ENCODE measurements at regions not wholly inside any gene's neighbourhood (a gene's known extent, or its start where the extent isn't known, plus 50 kb on each side); places are given as distances from the start of the nearest gene placed in this dataset.
A peak's percentile ranks its signal among the peaks of the same experiment; 100 is the strongest.

DNA sequence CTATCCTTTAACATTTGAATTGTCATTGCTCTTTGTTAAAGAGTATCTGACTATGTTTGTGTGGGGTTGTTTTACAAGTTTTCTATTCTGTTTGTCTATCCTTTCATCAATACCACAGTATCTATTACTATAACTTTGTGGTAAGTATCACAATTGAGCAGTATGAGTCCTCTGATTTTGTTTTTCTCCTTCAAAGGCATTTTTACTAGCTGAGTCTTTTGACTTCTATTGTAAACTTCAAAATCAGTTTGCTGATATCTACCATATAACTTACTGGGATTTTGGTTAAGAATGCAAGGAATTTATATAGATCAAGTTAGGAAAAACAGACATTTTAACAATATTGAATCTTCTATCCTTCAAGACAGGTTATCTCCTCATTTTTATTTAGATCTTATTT, 789.8 kb upstream of the PTPRD start:
- no peak for DNase-seq
- TF ChIP-seq CTCF (IDR thresholded peaks at IDR 0.05): no peak
- no peak for FAIRE-seq
- Histone ChIP-seq H3K27me3 (no peaks in the 10 kb centered on the region), H3K27ac (no peak overlapping the region), H3K4me3 (no peak overlapping the region), H3K36me3 (no peaks in the 10 kb centered on the region), H3K9me3 (peaks cover 0 to 3% (median 0%) of the 10 kb centered on the region in 4 donors), H3K4me1 (no peaks in the 10 kb centered on the region)
- ATAC-seq: no peak
- intact Hi-C loops (cut with DNase I): no loop called here

- Histone ChIP-seq H3K9me3 (no peaks in the 10 kb centered on the region), H3K4me3 (no peak overlapping the region), H3K27ac (no peak overlapping the region), H3K27me3 (no peaks in the 10 kb centered on the region), H3K36me3 (no peaks in the 10 kb centered on the region), H3K4me1 (no peaks in the 10 kb centered on the region)
- peak in 1 of 6 donors; percentile 38 for DNase-seq
- no peak for FAIRE-seq
- ATAC-seq: no peak
- 62 to 77% methylated on average over 4 of the region's 4 CpGs for WGBS, 2 donors
- intact Hi-C loops (cut with DNase I): no loop called here
- no peak for TF ChIP-seq CTCF (IDR thresholded peaks at IDR 0.05)
These were observed 801.4 kb upstream of the PTPRD start for GRCh38 chr9:11414241-11414640.

DNA sequence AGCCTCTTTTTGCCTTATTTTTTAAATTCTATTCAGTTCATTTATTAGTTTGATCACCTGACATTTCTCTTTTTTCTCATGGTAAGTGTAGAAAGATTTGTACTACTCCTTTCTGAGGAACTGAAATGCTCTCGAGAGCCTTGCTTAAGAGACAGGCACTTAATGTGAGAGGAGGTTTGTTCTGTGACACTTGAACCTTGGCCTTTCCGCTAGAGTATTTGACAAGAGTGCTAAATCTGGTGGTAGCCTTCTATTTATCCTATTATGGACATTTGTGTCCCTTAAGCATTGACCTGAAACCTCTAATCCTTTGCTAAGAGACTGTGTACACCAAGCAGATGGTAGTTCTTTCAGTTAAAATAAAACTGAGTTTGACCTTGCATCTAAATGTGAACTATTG, 805.0 kb upstream of the PTPRD start:
- Histone ChIP-seq H3K9me3 (no peaks in the 10 kb centered on the region), H3K27ac (no peak overlapping the region), H3K4me3 (no peak overlapping the region), H3K4me1 (no peaks in the 10 kb centered on the region), H3K36me3 (no peaks in the 10 kb centered on the region), H3K27me3 (no peaks in the 10 kb centered on the region)
- FAIRE-seq: no peak
- no peak for ATAC-seq
- TF ChIP-seq CTCF (IDR thresholded peaks at IDR 0.05): no peak
- WGBS, 2 donors: 25 to 29% methylated on average over 2 of the region's 2 CpGs
- intact Hi-C loops (cut with DNase I): no loop called here
- DNase-seq: no peak

DNA sequence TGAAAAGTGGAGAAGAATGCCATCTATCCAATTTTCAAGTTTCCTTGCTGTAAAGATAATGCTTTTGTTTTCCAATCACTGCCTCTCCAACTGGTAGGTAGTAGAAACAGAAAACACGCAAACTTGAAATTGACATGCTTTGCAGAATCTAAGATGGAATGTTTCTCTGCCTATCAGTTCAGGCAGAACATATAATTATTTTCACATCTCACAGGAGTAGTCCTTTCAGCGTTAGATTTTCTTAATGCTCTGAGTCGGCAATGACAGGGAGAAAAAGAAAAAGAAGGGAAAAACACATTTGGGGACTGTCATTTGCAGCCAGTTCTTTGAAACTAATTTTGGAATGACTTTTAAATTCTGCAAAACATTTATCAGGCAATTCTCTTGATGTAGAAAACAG, 818.7 kb upstream of the PTPRD start:
- Histone ChIP-seq H3K36me3 (no peaks in the 10 kb centered on the region), H3K27ac (no peak overlapping the region), H3K9me3 (no peaks in the 10 kb centered on the region), H3K4me3 (no peak overlapping the region), H3K4me1 (no peaks in the 10 kb centered on the region), H3K27me3 (no peaks in the 10 kb centered on the region)
- TF ChIP-seq CTCF (IDR thresholded peaks at IDR 0.05): no peak
- WGBS, 2 donors: 61 to 68% methylated on average over 3 of the region's 3 CpGs
- intact Hi-C loops (cut with DNase I): no loop called here
- DNase-seq (no peak), ATAC-seq (no peak), FAIRE-seq (no peak)

DNA sequence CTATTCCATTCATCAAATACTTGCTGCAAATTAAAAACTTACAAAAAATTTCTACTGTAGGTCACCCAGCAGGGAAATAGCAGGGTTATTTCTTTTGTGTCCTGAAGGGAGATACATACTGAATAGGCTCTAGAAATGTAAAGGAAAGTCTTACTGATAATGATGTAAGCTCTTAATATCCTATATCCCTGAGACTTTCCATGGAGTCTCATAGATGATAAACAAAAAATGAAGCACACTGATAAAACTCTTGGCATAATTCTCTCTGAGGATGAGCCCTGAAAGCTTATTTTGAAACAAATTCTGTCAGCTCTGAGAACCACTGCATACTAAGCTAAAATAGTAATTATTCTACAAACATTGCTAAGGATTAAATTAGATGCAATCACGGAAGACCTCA, 819.6 kb upstream of the PTPRD start:
- no peaks in the 10 kb centered on the region for H3K36me3 ChIP-seq
- no peaks in the 10 kb centered on the region for H3K27me3 ChIP-seq

More for the DNA sequence above, 819.6 kb upstream of the PTPRD start:
- DNase-seq: no peak
- no peak for TF ChIP-seq CTCF (IDR thresholded peaks at IDR 0.05)
- 69 to 70% methylated on average over 1 of the region's 1 CpG for WGBS, 2 donors
- FAIRE-seq: no peak
- no peak overlapping the region for H3K27ac ChIP-seq
- no peak for ATAC-seq
- intact Hi-C loops (cut with DNase I): no loop called here
- no peaks in the 10 kb centered on the region for H3K9me3 ChIP-seq
- H3K4me1 ChIP-seq: no peaks in the 10 kb centered on the region
- H3K4me3 ChIP-seq: no peak overlapping the region

All from pancreas (tissue), 10 donors.